H9 (cell line): ENCODE measurements at regions not wholly inside any gene's neighbourhood (a gene's known extent, or its start where the extent isn't known, plus 50 kb on each side); places are given as distances from the start of the nearest gene placed in this dataset.

Experiments used
- DNase-seq: peaks from one replicate; pipeline ENCODE4 v3.0.0-alpha.2; 2017
- H2AFZ ChIP-seq: one replicate; pipeline ENCODE4 v1.6.1; 2013; ENCODE audit warnings: mild to moderate bottlenecking, low read length, control low read depth, moderate library complexity
- H2AK5ac ChIP-seq: 2 replicates; pipeline ENCODE4 v1.6.1; 2013; ENCODE audit warnings: low read length, control low read depth, mixed read lengths; ENCODE audit not compliant: insufficient read length
- H2BK120ac ChIP-seq: one replicate; pipeline ENCODE4 v1.6.1; 2013; ENCODE audit warnings: low read depth, mild to moderate bottlenecking, low read length, control low read depth, inconsistent platforms; ENCODE audit not compliant: poor library complexity, severe bottlenecking
- H2BK12ac ChIP-seq: 2 replicates; pipeline ENCODE4 v1.6.1; 2013; ENCODE audit warnings: low read length, control low read depth, mixed read lengths, low read depth; ENCODE audit not compliant: insufficient read length
- H2BK15ac ChIP-seq: 2 replicates; pipeline ENCODE4 v1.6.1; 2013; ENCODE audit warnings: low read depth, low read length, control low read depth
- H2BK20ac ChIP-seq: one replicate; pipeline ENCODE4 v1.6.1; 2013; ENCODE audit warnings: low read depth, mild to moderate bottlenecking, low read length, control low read depth, inconsistent platforms; ENCODE audit not compliant: poor library complexity, severe bottlenecking
- H2BK5ac ChIP-seq: 2 replicates; pipeline ENCODE4 v1.6.1; 2013; ENCODE audit warnings: low read length, control low read depth, mixed read lengths; ENCODE audit not compliant: insufficient read length
- H3K14ac ChIP-seq: 2 replicates; pipeline ENCODE4 v1.6.1; 2013; ENCODE audit warnings: low read length, control low read depth; ENCODE audit not compliant: insufficient read depth
- H3K18ac ChIP-seq: 2 replicates; pipeline ENCODE4 v1.6.1; 2013; ENCODE audit warnings: low read depth, mild to moderate bottlenecking, mixed read lengths, low read length, control low read depth; ENCODE audit not compliant: insufficient read length
- H3K23ac ChIP-seq: 2 replicates; pipeline ENCODE4 v1.6.1; 2013; ENCODE audit warnings: low read length, control low read depth, mixed read lengths, low read depth; ENCODE audit not compliant: insufficient read length
- H3K23me2 ChIP-seq: 2 replicates; pipeline ENCODE4 v1.6.1; 2013; ENCODE audit warnings: low read depth, mild to moderate bottlenecking, mixed read lengths, low read length, control low read depth; ENCODE audit not compliant: insufficient read length, poor library complexity, severe bottlenecking
- H3K27ac ChIP-seq: 2 replicates; pipeline ENCODE4 v1.5.1; 2013; ENCODE audit warnings: low read length, control low read depth, mixed read lengths, low read depth; ENCODE audit not compliant: insufficient read length
- H3K27me3 ChIP-seq: 2 replicates; pipeline ENCODE4 v1.6.1; 2013; ENCODE audit warnings: low read length, control low read depth, inconsistent platforms; ENCODE audit not compliant: insufficient read depth
- H3K4ac ChIP-seq: 2 replicates; pipeline ENCODE4 v1.6.1; 2013; ENCODE audit warnings: low read depth, mild to moderate bottlenecking, control low read depth, inconsistent platforms, low read length, moderate library complexity
- H3K4me1 ChIP-seq: 2 replicates; pipeline ENCODE4 v1.6.1; 2013; ENCODE audit warnings: low read length, control low read depth, inconsistent platforms; ENCODE audit not compliant: insufficient read depth
- H3K4me2 ChIP-seq: 2 replicates; pipeline ENCODE4 v1.6.1; 2013; ENCODE audit warnings: low read length, control low read depth, mixed read lengths; ENCODE audit not compliant: insufficient read length, insufficient read depth
- H3K56ac ChIP-seq: 2 replicates; pipeline ENCODE4 v1.6.1; 2013; ENCODE audit warnings: low read depth, mild to moderate bottlenecking, mixed read lengths, low read length, control low read depth; ENCODE audit not compliant: insufficient read length
- H3K79me1 ChIP-seq: 2 replicates; pipeline ENCODE4 v1.6.1; 2013; ENCODE audit warnings: low read depth, mild to moderate bottlenecking, moderate library complexity, low read length, control low read depth, inconsistent platforms; ENCODE audit not compliant: insufficient read depth, poor library complexity, severe bottlenecking
- H3K79me2 ChIP-seq: 2 replicates; pipeline ENCODE4 v1.6.1; 2013; ENCODE audit warnings: low read length, control low read depth, inconsistent platforms; ENCODE audit not compliant: insufficient read depth
- H3K9ac ChIP-seq: 2 replicates; pipeline ENCODE4 v1.6.1; 2013; ENCODE audit warnings: low read length, control low read depth, mixed read lengths; ENCODE audit not compliant: insufficient read length; ENCODE audit errors: extremely low read depth
- H3K9me3 ChIP-seq: one replicate; pipeline ENCODE4 v1.6.1; 2013; ENCODE audit warnings: low read depth, low read length, inconsistent platforms; ENCODE audit not compliant: control insufficient read depth
- H3T11ph ChIP-seq: one replicate; pipeline ENCODE4 v1.6.1; 2013; ENCODE audit warnings: mild to moderate bottlenecking, low read length, control low read depth, inconsistent platforms
- H4K20me1 ChIP-seq: one replicate; pipeline ENCODE4 v1.6.1; 2013; ENCODE audit not compliant: control insufficient read depth, insufficient read length, insufficient read depth
- H4K5ac ChIP-seq: 2 replicates; pipeline ENCODE4 v1.6.1; 2013; ENCODE audit warnings: low read depth, mild to moderate bottlenecking, mixed read lengths, low read length, control low read depth; ENCODE audit not compliant: insufficient read length
- H4K8ac ChIP-seq: replicated peaks from 2 replicates; pipeline ENCODE4 v1.6.1; 2013; ENCODE audit warnings: low read length, control low read depth, mixed read lengths, low read depth; ENCODE audit not compliant: insufficient read length
- H4K91ac ChIP-seq: 2 replicates; pipeline ENCODE4 v1.6.1; 2013; ENCODE audit warnings: low read depth, mild to moderate bottlenecking, moderate library complexity, mixed read lengths, low read length, control low read depth; ENCODE audit not compliant: insufficient read length
- H3K27ac Mint-ChIP-seq, 3 experiments: 2 replicates in 2 of 3; 3 replicates in 1 of 3; pipeline ENCODE4 v1.8.0; 2020 to 2021; ENCODE audit warnings: mixed read lengths in 3 of 3, mild to moderate bottlenecking in 1 of 3, moderate library complexity in 1 of 3
- H3K27me3 Mint-ChIP-seq: 2 replicates; pipeline ENCODE4 v1.8.0; 2021; ENCODE audit warnings: low read depth, mild to moderate bottlenecking, moderate library complexity, mixed read lengths
- H3K36me3 Mint-ChIP-seq, 3 experiments: 2 replicates in 2 of 3; 3 replicates in 1 of 3; pipeline ENCODE4 v1.8.0; 2020 to 2021; ENCODE audit warnings: low read depth in 3 of 3, mixed read lengths in 3 of 3; ENCODE audit not compliant: insufficient read depth in 1 of 3
- H3K4me1 Mint-ChIP-seq, 2 experiments: 2 replicates each; pipeline ENCODE4 v1.8.0; 2020; ENCODE audit warnings: mixed read lengths in 2 of 2
- H3K4me3 Mint-ChIP-seq, 2 experiments: 2 replicates in 1 of 2; 3 replicates in 1 of 2; pipeline ENCODE4 v1.8.0; 2020 to 2021; ENCODE audit warnings: mild to moderate bottlenecking in 2 of 2, mixed read lengths in 2 of 2, moderate library complexity in 1 of 2
- H3K9me3 Mint-ChIP-seq, 2 experiments: 2 replicates in 1 of 2; 3 replicates in 1 of 2; pipeline ENCODE4 v1.8.0; 2020; ENCODE audit warnings: mild to moderate bottlenecking in 2 of 2, mixed read lengths in 2 of 2, moderate library complexity in 1 of 2
- WGBS: extraction: QIAGEN DNeasy Blood & Tissue Kit; methylation state at CpG from one replicate; pipeline ENCODE4 v1.1.7; 2013; ENCODE audit warnings: missing lambda C conversion rate, low lambda C conversion rate, mixed read lengths; ENCODE audit not compliant: insufficient read length; ENCODE audit errors: extremely low coverage; 5-methylcytosine and 5-hydroxymethylcytosine counted together
- TF ChIP-seq, protein P1 (sequence below): fragments of 200-600 bp; sonication (generic); conservative IDR thresholded peaks from 3 replicates; pipeline ENCODE4 v1.8.0; 2021; ENCODE audit warnings: antibody characterized with exemption, mild to moderate bottlenecking

DNA sequence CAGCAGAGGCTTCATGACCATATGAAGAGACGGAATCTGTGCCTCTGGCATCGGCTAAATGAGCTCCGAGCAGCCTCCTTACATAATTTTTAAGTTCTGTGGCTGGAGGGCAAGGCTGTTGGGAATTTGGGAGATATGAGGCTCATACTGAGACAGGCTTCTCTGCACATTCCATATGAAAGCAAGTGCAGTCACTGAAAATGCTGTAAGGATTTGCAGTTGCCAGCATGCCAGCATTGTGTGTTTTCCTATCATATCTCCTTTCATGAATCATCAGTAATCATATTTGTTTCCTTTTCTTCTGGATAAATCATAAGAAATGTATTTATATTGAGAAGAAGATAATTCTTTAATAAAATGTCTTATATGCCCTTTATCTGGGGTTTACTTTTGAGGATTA, 775.4 kb downstream of the SEMA5A start:
- H3K27me3 Mint-ChIP-seq = no peaks in the 10 kb centered on the region; the same call in 1 of the 2 replicates
- H2AK5ac ChIP-seq = no peak overlapping the region
- H3K56ac ChIP-seq = no peak overlapping the region
- no peak overlapping the region for H2BK120ac ChIP-seq
- H3K79me1 ChIP-seq = no peaks in the 10 kb centered on the region
- H3K4me1 Mint-ChIP-seq = no peaks in the 10 kb centered on the region
- H4K8ac ChIP-seq = no peak overlapping the region
- H3K27me3 ChIP-seq = no peaks in the 10 kb centered on the region
- H3K36me3 Mint-ChIP-seq = no peaks in the 10 kb centered on the region; a peak in 1 of 7 replicates
- H2BK15ac ChIP-seq = no peak overlapping the region
- DNase-seq = no peak
- no peak overlapping the region for H3K4ac ChIP-seq
- TF ChIP-seq, protein P1, sequence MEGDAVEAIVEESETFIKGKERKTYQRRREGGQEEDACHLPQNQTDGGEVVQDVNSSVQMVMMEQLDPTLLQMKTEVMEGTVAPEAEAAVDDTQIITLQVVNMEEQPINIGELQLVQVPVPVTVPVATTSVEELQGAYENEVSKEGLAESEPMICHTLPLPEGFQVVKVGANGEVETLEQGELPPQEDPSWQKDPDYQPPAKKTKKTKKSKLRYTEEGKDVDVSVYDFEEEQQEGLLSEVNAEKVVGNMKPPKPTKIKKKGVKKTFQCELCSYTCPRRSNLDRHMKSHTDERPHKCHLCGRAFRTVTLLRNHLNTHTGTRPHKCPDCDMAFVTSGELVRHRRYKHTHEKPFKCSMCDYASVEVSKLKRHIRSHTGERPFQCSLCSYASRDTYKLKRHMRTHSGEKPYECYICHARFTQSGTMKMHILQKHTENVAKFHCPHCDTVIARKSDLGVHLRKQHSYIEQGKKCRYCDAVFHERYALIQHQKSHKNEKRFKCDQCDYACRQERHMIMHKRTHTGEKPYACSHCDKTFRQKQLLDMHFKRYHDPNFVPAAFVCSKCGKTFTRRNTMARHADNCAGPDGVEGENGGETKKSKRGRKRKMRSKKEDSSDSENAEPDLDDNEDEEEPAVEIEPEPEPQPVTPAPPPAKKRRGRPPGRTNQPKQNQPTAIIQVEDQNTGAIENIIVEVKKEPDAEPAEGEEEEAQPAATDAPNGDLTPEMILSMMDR = no peak
- no peak overlapping the region for H3K27ac Mint-ChIP-seq
- no peaks in the 10 kb centered on the region for H3K79me2 ChIP-seq
- no peak overlapping the region for H4K91ac ChIP-seq
- no peaks in the 10 kb centered on the region for H3K23me2 ChIP-seq
- no CpG with 5 or more reads among the region's 3 CpGs for whole genome bisulfite sequencing
- no peak overlapping the region for H3T11ph ChIP-seq
- no peak overlapping the region for H2BK5ac ChIP-seq
- H3K18ac ChIP-seq = no peak overlapping the region
- no peak overlapping the region for H3K27ac ChIP-seq
- no peak overlapping the region for H3K9ac ChIP-seq
- H3K4me2 ChIP-seq = no peak overlapping the region
- H3K4me3 Mint-ChIP-seq = no peak overlapping the region
- 0 out of 2 replicates have a peak, but pooled peaks cover 3% of the 10 kb centered on the region for H3K4me1 ChIP-seq
- H3K9me3 ChIP-seq = no peaks in the 10 kb centered on the region
- H4K20me1 ChIP-seq = no peaks in the 10 kb centered on the region
- H2BK20ac ChIP-seq = no peak overlapping the region
- H2AFZ ChIP-seq = no peak overlapping the region
- no peak overlapping the region for H3K23ac ChIP-seq
- no peak overlapping the region for H2BK12ac ChIP-seq
- H4K5ac ChIP-seq = no peak overlapping the region
- no peaks in the 10 kb centered on the region; a peak in 1 of 5 replicates for H3K9me3 Mint-ChIP-seq
- no peak overlapping the region for H3K14ac ChIP-seq
